ENCODE measurements at regions not wholly inside any gene's neighbourhood (a gene's known extent, or its start where the extent isn't known, plus 50 kb on each side); places are given as distances from the start of the nearest gene placed in this dataset.

GRCh38 chr9:82736701-82737100 lies 326.2 kb downstream of the RASEF start:
- intact Hi-C loops (cut with micrococcal nuclease), result no loop called here
- no peak overlapping the region for H3K4me2 ChIP-seq (ENCODE audit: insufficient read depth, low read length)
- no peak for TF ChIP-seq ELF4 (CRISPR knock-in tag; IDR thresholded peaks at IDR 0.05)
- TF ChIP-seq ZFPM2 (CRISPR knock-in tag; IDR thresholded peaks at IDR 0.05), result no peak
- WGBS (ENCODE audit: insufficient coverage, low coverage, missing lambda C conversion rate), result 0% methylated on average over 2 of the region's 2 CpGs
- ChIA-PET POLR2A (no interaction called here), CTCF (ENCODE audit: low intra/inter-chr PET ratio) (no interaction called here)
- H3K4me3 ChIP-seq, result no peak overlapping the region
- no peak for ATAC-seq
- no peak overlapping the region for H3K27ac ChIP-seq (ENCODE audit: extremely low read depth, low read depth, low read length)
- H3K36me3 ChIP-seq (ENCODE audit: control insufficient read depth, insufficient read depth, low read length), result no peaks in the 10 kb centered on the region
- H3K9me1 ChIP-seq (ENCODE audit: control insufficient read depth, insufficient read depth, low read length), result no peaks in the 10 kb centered on the region
- no peak for DNase-seq (ENCODE audit: extremely low read depth in 1 of 4, low spot score in 3 of 4)
- FAIRE-seq, result no peak
- no peak overlapping the region for H3K9ac ChIP-seq (ENCODE audit: insufficient read depth in 1 of 2, low read depth in 2 of 2, low read length in 2 of 2)
- no peaks in the 10 kb centered on the region for H3K9me3 ChIP-seq (replicated peaks; ENCODE audit: control insufficient read depth, insufficient read depth, low read depth, low read length)
- no TSS peak for BruUV-seq (replicated peaks)
- H3K4me1 ChIP-seq (replicated peaks in 1 of 2; ENCODE audit: control insufficient read depth in 2 of 2, insufficient read depth in 2 of 2, low read length in 2 of 2), result no peaks in the 10 kb centered on the region
- no peaks in the 10 kb centered on the region for H3K79me2 ChIP-seq (ENCODE audit: control insufficient read depth, insufficient read depth, low read length)
- H4K20me1 ChIP-seq (replicated peaks; ENCODE audit: control insufficient read depth, insufficient read depth, low read length), result no peaks in the 10 kb centered on the region
- no peaks in the 10 kb centered on the region for H3K27me3 ChIP-seq (ENCODE audit: control insufficient read depth in 2 of 2, insufficient read depth in 2 of 2, low read length in 2 of 2)
- in situ Hi-C loops (cut with MboI), result no loop called here
- no peak overlapping the region for H2AFZ ChIP-seq (ENCODE audit: low read depth, low read length)

GRCh38 chr9:82745919-82746318 lies 317.0 kb downstream of the RASEF start:
- DNase-seq (ENCODE audit: extremely low read depth in 1 of 4, low spot score in 3 of 4) (no peak), ATAC-seq (no peak), FAIRE-seq (no peak)
- H3K36me3 ChIP-seq (ENCODE audit: control insufficient read depth, insufficient read depth, low read length), result no peaks in the 10 kb centered on the region
- no peak overlapping the region for H3K4me3 ChIP-seq
- H3K9me1 ChIP-seq (ENCODE audit: control insufficient read depth, insufficient read depth, low read length), result no peaks in the 10 kb centered on the region
- H3K4me2 ChIP-seq (ENCODE audit: insufficient read depth, low read length), result no peak overlapping the region
- H2AFZ ChIP-seq (ENCODE audit: low read depth, low read length), result no peak overlapping the region
- no peak overlapping the region for H3K9ac ChIP-seq (ENCODE audit: insufficient read depth in 1 of 2, low read depth in 2 of 2, low read length in 2 of 2)
- 0% methylated on average over 2 of the region's 2 CpGs for WGBS (ENCODE audit: insufficient coverage, low coverage, missing lambda C conversion rate)
- ChIA-PET CTCF (ENCODE audit: low intra/inter-chr PET ratio) (no interaction called here), POLR2A (no interaction called here)
- H3K9me3 ChIP-seq (replicated peaks; ENCODE audit: control insufficient read depth, insufficient read depth, low read depth, low read length), result no peaks in the 10 kb centered on the region
- no peaks in the 10 kb centered on the region for H4K20me1 ChIP-seq (replicated peaks; ENCODE audit: control insufficient read depth, insufficient read depth, low read length)
- H3K27ac ChIP-seq (ENCODE audit: extremely low read depth, low read depth, low read length), result no peak overlapping the region
- H3K79me2 ChIP-seq (ENCODE audit: control insufficient read depth, insufficient read depth, low read length), result no peaks in the 10 kb centered on the region
- no peaks in the 10 kb centered on the region for H3K27me3 ChIP-seq (ENCODE audit: control insufficient read depth in 2 of 2, insufficient read depth in 2 of 2, low read length in 2 of 2)
- H3K4me1 ChIP-seq (replicated peaks in 1 of 2; ENCODE audit: control insufficient read depth in 2 of 2, insufficient read depth in 2 of 2, low read length in 2 of 2), result no peaks in the 10 kb centered on the region
- in situ Hi-C loops (cut with MboI), result no loop called here
- intact Hi-C loops (cut with micrococcal nuclease), result no loop called here
- no TSS peak for BruUV-seq (replicated peaks)
- no peak for TF ChIP-seq UBTF (IDR thresholded peaks at IDR 0.05; ENCODE audit: borderline replicate concordance in 1 of 2, low read depth in 2 of 2, low read length in 2 of 2)
- no peak for TF ChIP-seq SMC3 (conservative IDR thresholded peaks at IDR 0.05; ENCODE audit: insufficient read depth, low read depth, low read length)
- TF ChIP-seq RB1 (IDR thresholded peaks at IDR 0.05; ENCODE audit: low read depth), result no peak
- TF ChIP-seq ETV6 (IDR thresholded peaks at IDR 0.05; ENCODE audit: borderline replicate concordance in 1 of 2, low read depth in 2 of 2, low read length in 1 of 2), result no peak
- no peak for TF ChIP-seq ETV6 (CRISPR knock-in tag; IDR thresholded peaks at IDR 0.05; ENCODE audit: borderline replicate concordance)
- TF ChIP-seq TCFL5 (CRISPR knock-in tag; conservative IDR thresholded peaks at IDR 0.05), result no peak
- TF ChIP-seq, protein P1, sequence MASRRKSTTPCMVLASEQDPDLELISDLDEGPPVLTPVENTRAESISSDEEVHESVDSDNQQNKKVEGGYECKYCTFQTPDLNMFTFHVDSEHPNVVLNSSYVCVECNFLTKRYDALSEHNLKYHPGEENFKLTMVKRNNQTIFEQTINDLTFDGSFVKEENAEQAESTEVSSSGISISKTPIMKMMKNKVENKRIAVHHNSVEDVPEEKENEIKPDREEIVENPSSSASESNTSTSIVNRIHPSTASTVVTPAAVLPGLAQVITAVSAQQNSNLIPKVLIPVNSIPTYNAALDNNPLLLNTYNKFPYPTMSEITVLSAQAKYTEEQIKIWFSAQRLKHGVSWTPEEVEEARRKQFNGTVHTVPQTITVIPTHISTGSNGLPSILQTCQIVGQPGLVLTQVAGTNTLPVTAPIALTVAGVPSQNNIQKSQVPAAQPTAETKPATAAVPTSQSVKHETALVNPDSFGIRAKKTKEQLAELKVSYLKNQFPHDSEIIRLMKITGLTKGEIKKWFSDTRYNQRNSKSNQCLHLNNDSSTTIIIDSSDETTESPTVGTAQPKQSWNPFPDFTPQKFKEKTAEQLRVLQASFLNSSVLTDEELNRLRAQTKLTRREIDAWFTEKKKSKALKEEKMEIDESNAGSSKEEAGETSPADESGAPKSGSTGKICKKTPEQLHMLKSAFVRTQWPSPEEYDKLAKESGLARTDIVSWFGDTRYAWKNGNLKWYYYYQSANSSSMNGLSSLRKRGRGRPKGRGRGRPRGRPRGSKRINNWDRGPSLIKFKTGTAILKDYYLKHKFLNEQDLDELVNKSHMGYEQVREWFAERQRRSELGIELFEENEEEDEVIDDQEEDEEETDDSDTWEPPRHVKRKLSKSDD (conservative IDR thresholded peaks at IDR 0.05; ENCODE audit: low read length), result no peak
- no peak for TF ChIP-seq POLR3A (IDR thresholded peaks at IDR 0.05; ENCODE audit: borderline replicate concordance, extremely low read depth, insufficient read depth, insufficient read length)
- TF ChIP-seq ESRRB (CRISPR knock-in tag; IDR thresholded peaks at IDR 0.05; ENCODE audit: borderline replicate concordance), result no peak

All from K562 (cell line).